Effector memory CD4-positive, alpha-beta T cell (primary cell): ENCODE measurements at regions not wholly inside any gene's neighbourhood (a gene's known extent, or its start where the extent isn't known, plus 50 kb on each side); places are given as distances from the start of the nearest gene placed in this dataset.

Experiments
- DNase-seq, 3 donors: peaks; one replicate each; pipeline ENCODE4 v3.0.0-alpha.2; 2020
- H3K27ac ChIP-seq: 2 replicates; pipeline ENCODE4 v1.7.0; 2013; ENCODE audit warnings: mild to moderate bottlenecking, low read length, moderate library complexity; ENCODE audit not compliant: insufficient read depth, poor library complexity, severe bottlenecking
- H3K27me3 ChIP-seq: replicated peaks from 2 replicates; pipeline ENCODE4 v1.7.0; 2013; ENCODE audit warnings: mild to moderate bottlenecking, low read length; ENCODE audit not compliant: insufficient read depth, control insufficient read depth, poor library complexity, severe bottlenecking
- H3K36me3 ChIP-seq: 2 replicates; pipeline ENCODE4 v1.7.0; 2013; ENCODE audit warnings: mild to moderate bottlenecking, low read length, moderate library complexity; ENCODE audit not compliant: control insufficient read depth, insufficient read depth
- H3K4me1 ChIP-seq: 2 replicates; pipeline ENCODE4 v1.7.0; 2013; ENCODE audit warnings: low read length, mild to moderate bottlenecking; ENCODE audit not compliant: control insufficient read depth, insufficient read depth, poor library complexity, severe bottlenecking
- H3K4me3 ChIP-seq: 2 replicates; pipeline ENCODE4 v1.7.0; 2013; ENCODE audit warnings: low read length, low read depth, mild to moderate bottlenecking; ENCODE audit not compliant: insufficient read depth, poor library complexity, severe bottlenecking
- H3K9me3 ChIP-seq: 2 replicates; pipeline ENCODE4 v1.7.0; 2013; ENCODE audit warnings: mild to moderate bottlenecking, low read length, moderate library complexity; ENCODE audit not compliant: control insufficient read depth

GRCh38 chr9:18040327-18040726 is 433.6 kb upstream of the ADAMTSL1 start:
- Histone ChIP-seq H3K36me3 (no peaks in the 10 kb centered on the region), H3K9me3 (no peaks in the 10 kb centered on the region), H3K27ac (no peak overlapping the region), H3K4me1 (no peaks in the 10 kb centered on the region), H3K4me3 (no peak overlapping the region), H3K27me3 (no peaks in the 10 kb centered on the region)
- no peak for DNase-seq

- Histone ChIP-seq H3K27me3 (no peaks in the 10 kb centered on the region), H3K4me3 (no peak overlapping the region), H3K4me1 (no peaks in the 10 kb centered on the region), H3K36me3 (no peaks in the 10 kb centered on the region), H3K27ac (no peak overlapping the region), H3K9me3 (no peaks in the 10 kb centered on the region)
- DNase-seq: no peak
These were observed 430.0 kb upstream of the ADAMTSL1 start for GRCh38 chr9:18043978-18044377.

DNA sequence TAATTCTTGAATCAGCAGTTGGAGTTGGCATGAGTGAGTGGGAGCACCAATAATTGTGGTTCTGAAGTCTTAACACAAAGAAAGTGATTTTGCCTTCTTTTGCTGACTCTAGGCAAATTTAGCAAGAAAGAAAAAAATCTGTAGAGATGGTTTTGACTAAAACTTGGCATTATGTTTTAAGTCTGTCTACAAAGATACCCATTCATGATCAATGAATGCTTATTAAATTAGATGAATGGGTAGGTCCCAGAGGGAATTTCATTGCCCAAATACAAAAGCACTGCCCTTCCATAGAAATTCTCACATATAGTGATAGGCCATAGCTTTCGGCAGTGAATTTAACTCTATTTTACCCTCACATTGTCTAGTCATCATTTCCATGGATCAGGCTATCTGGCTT is 428.6 kb upstream of the ADAMTSL1 start:
- Histone ChIP-seq H3K4me3 (no peak overlapping the region), H3K27ac (no peak overlapping the region)
- no peak for DNase-seq

GRCh38 chr9:18046068-18046467 is 427.9 kb upstream of the ADAMTSL1 start:
- no peak overlapping the region for H3K4me3 ChIP-seq

More for the DNA sequence above, 428.6 kb upstream of the ADAMTSL1 start:
- Histone ChIP-seq H3K27me3 (no peaks in the 10 kb centered on the region), H3K4me1 (no peaks in the 10 kb centered on the region), H3K9me3 (no peaks in the 10 kb centered on the region), H3K36me3 (no peaks in the 10 kb centered on the region)

GRCh38 chr9:18051638-18052037 is 422.3 kb upstream of the ADAMTSL1 start:
- Histone ChIP-seq H3K36me3 (no peaks in the 10 kb centered on the region), H3K4me3 (no peak overlapping the region), H3K27me3 (no peaks in the 10 kb centered on the region), H3K4me1 (no peaks in the 10 kb centered on the region), H3K9me3 (no peaks in the 10 kb centered on the region), H3K27ac (no peak overlapping the region)
- no peak for DNase-seq

More at GRCh38 chr9:18046068-18046467, 427.9 kb upstream of the ADAMTSL1 start:
- no peak for DNase-seq
- no peak overlapping the region for H3K27ac ChIP-seq
- H3K9me3 ChIP-seq: no peaks in the 10 kb centered on the region
- no peaks in the 10 kb centered on the region for H3K36me3 ChIP-seq
- H3K27me3 ChIP-seq: no peaks in the 10 kb centered on the region
- H3K4me1 ChIP-seq: no peaks in the 10 kb centered on the region

GRCh38 chr9:18052060-18052459 is 421.9 kb upstream of the ADAMTSL1 start:
- DNase-seq: no peak
- Histone ChIP-seq H3K9me3 (no peaks in the 10 kb centered on the region), H3K27ac (no peak overlapping the region), H3K4me3 (no peak overlapping the region), H3K36me3 (no peaks in the 10 kb centered on the region), H3K4me1 (no peaks in the 10 kb centered on the region), H3K27me3 (no peaks in the 10 kb centered on the region)

- H3K4me1 ChIP-seq: no peaks in the 10 kb centered on the region
- DNase-seq: no peak
- H3K9me3 ChIP-seq: no peaks in the 10 kb centered on the region
- H3K36me3 ChIP-seq: no peaks in the 10 kb centered on the region
- no peak overlapping the region for H3K27ac ChIP-seq
- H3K4me3 ChIP-seq: no peak overlapping the region
- no peaks in the 10 kb centered on the region for H3K27me3 ChIP-seq
These were observed 417.5 kb upstream of the ADAMTSL1 start for GRCh38 chr9:18056269-18056992.

GRCh38 chr9:18056993-18057369 is 417.0 kb upstream of the ADAMTSL1 start:
- no peaks in the 10 kb centered on the region for H3K36me3 ChIP-seq
- no peak overlapping the region for H3K4me3 ChIP-seq
- no peak overlapping the region for H3K27ac ChIP-seq
- no peaks in the 10 kb centered on the region for H3K9me3 ChIP-seq
- DNase-seq: no peak
- H3K27me3 ChIP-seq: no peaks in the 10 kb centered on the region
- H3K4me1 ChIP-seq: no peaks in the 10 kb centered on the region

DNA sequence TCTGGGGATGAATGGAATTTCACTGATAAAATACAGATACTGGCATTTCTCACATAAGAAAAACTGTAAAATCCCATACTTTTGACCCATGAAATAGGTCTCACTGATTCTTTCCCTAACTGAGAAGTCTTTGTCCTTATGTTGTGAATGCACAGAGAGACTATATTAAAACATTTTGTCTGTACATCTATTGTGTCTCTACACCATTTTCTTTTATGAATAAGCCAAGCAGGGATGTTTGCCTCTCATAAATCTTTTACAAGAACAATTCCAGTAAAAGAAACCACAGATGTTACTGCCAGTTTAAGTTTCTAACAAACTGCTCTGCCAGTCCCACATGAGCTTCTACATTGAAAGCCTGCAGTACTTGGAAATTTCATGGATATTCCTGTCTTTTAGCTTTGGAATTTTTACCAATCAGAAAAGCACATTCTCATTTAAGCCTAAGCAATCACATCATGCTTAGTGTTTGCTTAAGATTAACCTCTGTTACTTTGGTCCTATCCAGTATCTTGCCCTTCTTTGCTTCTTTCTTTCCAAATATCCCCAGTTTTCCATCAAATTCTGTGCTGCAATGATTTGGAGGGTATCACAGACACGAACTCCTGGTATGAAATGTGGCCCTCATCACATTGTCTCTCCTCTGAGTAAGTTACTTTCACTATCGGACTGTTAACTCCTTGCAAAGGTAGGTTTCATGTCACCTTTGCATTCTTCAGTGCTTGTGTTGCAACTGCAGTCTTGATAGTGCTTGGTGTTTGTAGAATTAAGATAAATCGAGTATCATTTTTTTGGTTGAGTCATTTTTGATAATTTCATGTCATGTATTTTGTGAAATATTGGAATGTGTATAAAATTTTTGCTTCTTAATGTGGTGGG is 415.1 kb upstream of the ADAMTSL1 start:
- H3K9me3 ChIP-seq: no peaks in the 10 kb centered on the region

GRCh38 chr9:18059447-18059846 is 414.5 kb upstream of the ADAMTSL1 start:
- H3K27me3 ChIP-seq: no peaks in the 10 kb centered on the region
- no peaks in the 10 kb centered on the region for H3K36me3 ChIP-seq
- H3K4me3 ChIP-seq: no peak overlapping the region
- H3K27ac ChIP-seq: no peak overlapping the region
- H3K9me3 ChIP-seq: no peaks in the 10 kb centered on the region
- no peak for DNase-seq
- no peaks in the 10 kb centered on the region for H3K4me1 ChIP-seq

More for the DNA sequence above, 415.1 kb upstream of the ADAMTSL1 start:
- H3K4me3 ChIP-seq: no peak overlapping the region
- no peaks in the 10 kb centered on the region for H3K36me3 ChIP-seq
- no peak for DNase-seq
- H3K27ac ChIP-seq: no peak overlapping the region
- no peaks in the 10 kb centered on the region for H3K4me1 ChIP-seq
- H3K27me3 ChIP-seq: no peaks in the 10 kb centered on the region
